Activated T-cell treated with anti-CD3 and anti-CD28 coated beads, Interleukin-2, amount 50 U/mL, for 24 hours (primary cell): ENCODE measurements at regions not wholly inside any gene's neighbourhood (a gene's known extent, or its start where the extent isn't known, plus 50 kb on each side); places are given as distances from the start of the nearest gene placed in this dataset.

Source experiments
- DNase-seq: peaks from one replicate; pipeline ENCODE4 v3.0.0-alpha.2; 2020
- H3K27ac Mint-ChIP-seq: 2 replicates; pipeline ENCODE4 v1.8.0; 2020; ENCODE audit warnings: mild to moderate bottlenecking, mixed read lengths
- H3K27me3 Mint-ChIP-seq: 2 replicates; pipeline ENCODE4 v1.8.0; 2020; ENCODE audit warnings: mixed read lengths
- H3K36me3 Mint-ChIP-seq: 2 replicates; pipeline ENCODE4 v1.8.0; 2020; ENCODE audit warnings: low read depth, mixed read lengths
- H3K4me1 Mint-ChIP-seq: 2 replicates; pipeline ENCODE4 v1.8.0; 2020; ENCODE audit warnings: low read depth, mixed read lengths
- H3K4me3 Mint-ChIP-seq: 2 replicates; pipeline ENCODE4 v1.8.0; 2020; ENCODE audit warnings: mild to moderate bottlenecking, moderate library complexity, mixed read lengths
- H3K9me3 Mint-ChIP-seq: 2 replicates; pipeline ENCODE4 v1.8.0; 2020; ENCODE audit warnings: mixed read lengths

DNA sequence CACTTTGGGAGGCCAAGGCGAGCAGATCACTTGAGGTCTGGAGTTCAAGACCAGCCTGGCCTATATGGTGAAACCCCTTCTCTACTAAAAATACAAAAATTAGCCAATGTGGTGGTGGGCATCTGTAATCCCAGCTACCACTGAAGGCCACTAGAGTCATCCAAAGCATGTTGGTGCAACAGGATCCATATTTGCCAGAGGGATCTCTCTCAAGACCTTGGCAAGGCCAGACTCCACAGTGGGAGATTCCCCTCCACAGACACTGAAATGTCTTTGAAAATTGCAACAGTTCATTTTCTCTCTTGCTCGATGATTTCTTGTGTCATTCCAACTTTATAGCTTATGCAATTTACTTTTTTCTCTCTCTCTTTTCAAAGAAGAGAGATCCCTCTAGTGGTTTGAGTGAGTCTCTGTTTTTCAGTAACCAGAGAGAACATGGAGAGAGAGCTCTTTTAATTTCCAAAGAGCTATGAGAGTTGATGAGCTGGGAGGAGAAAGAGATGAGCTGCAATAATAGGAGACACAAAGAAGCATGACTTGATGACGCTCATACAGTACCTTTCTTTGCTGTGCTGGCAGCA is 176.8 kb upstream of the USP25 start:
- Mint-ChIP-seq H3K9me3 (no peaks in the 10 kb centered on the region), H3K36me3 (no peaks in the 10 kb centered on the region), H3K27ac (no peak overlapping the region), H3K27me3 (no peaks in the 10 kb centered on the region), H3K4me1 (peaks cover 13% of the 10 kb centered on the region), H3K4me3 (no peak overlapping the region)
- DNase-seq = no peak

DNA sequence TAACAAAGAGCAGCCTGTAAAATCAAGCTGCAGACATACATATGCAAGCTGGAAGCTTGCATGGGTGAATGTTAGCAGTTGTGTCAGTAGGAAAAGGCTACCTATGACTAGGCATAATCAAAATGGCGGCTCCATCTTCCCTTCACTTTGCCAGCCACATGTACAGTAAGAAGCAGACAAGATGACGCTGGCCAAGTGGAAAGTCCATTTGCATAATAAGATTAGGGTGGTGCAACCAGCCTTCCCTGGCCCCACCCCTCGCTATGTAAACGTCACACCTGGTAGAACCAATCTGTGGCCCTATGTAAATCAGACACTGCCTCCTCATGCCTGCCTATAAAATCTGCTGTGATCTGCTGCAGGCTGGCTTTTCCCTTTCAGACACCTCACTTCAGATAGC is 171.9 kb upstream of the USP25 start:
- peaks cover 15% of the 10 kb centered on the region for H3K4me1 Mint-ChIP-seq
- H3K36me3 Mint-ChIP-seq = no peaks in the 10 kb centered on the region
- no peak overlapping the region for H3K4me3 Mint-ChIP-seq
- H3K9me3 Mint-ChIP-seq = no peaks in the 10 kb centered on the region
- peaks cover 4% of the 10 kb centered on the region for H3K27me3 Mint-ChIP-seq
- no peak for DNase-seq
- H3K27ac Mint-ChIP-seq = no peak overlapping the region

DNA sequence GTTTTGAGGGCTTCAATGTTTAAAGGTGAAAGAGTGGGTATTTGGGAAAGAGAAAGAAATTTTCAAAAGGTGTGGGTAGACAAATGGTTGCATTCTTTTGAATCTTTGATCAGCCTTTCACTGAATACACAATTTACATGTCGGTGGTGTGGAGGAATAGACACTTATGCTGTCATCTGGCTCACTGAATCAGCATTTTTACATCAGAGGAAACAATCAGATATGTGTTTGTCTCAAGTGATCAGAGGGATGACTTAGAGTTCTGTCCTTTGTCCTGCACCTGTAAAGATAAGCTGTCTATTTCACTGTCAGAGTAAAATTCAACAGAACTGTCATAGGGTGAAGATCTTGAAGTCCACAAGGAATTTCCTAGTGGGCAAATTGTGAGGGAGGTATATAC is 170.9 kb upstream of the USP25 start:
- Mint-ChIP-seq H3K36me3 (no peaks in the 10 kb centered on the region), H3K27me3 (peaks cover 4% of the 10 kb centered on the region), H3K27ac (no peak overlapping the region), H3K4me3 (no peak overlapping the region), H3K9me3 (no peaks in the 10 kb centered on the region), H3K4me1 (peaks cover 10% of the 10 kb centered on the region)
- no peak for DNase-seq

DNA sequence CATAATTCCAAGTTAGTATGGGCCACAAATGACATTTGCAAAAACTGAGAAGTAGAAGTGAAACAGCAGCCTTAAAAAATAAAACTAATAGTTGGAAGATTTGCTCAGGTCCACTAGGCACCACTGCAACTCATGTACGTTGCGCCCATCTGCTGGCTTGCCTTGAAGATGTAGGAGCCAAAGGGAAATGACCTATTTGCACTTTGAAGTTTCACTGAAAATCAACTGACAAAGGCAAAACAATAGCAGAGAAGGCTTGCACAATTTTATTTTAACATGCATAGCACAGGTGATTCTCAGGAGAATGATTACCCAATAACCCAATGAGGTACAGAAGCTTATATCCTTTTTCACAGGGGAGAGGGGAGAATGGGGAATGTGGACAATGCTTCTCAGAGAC is 170.1 kb upstream of the USP25 start:
- Mint-ChIP-seq H3K27ac (no peak overlapping the region), H3K4me3 (no peak overlapping the region), H3K36me3 (no peaks in the 10 kb centered on the region), H3K9me3 (no peaks in the 10 kb centered on the region), H3K27me3 (peaks cover 7% of the 10 kb centered on the region), H3K4me1 (peaks cover 10% of the 10 kb centered on the region)
- DNase-seq = no peak

DNA sequence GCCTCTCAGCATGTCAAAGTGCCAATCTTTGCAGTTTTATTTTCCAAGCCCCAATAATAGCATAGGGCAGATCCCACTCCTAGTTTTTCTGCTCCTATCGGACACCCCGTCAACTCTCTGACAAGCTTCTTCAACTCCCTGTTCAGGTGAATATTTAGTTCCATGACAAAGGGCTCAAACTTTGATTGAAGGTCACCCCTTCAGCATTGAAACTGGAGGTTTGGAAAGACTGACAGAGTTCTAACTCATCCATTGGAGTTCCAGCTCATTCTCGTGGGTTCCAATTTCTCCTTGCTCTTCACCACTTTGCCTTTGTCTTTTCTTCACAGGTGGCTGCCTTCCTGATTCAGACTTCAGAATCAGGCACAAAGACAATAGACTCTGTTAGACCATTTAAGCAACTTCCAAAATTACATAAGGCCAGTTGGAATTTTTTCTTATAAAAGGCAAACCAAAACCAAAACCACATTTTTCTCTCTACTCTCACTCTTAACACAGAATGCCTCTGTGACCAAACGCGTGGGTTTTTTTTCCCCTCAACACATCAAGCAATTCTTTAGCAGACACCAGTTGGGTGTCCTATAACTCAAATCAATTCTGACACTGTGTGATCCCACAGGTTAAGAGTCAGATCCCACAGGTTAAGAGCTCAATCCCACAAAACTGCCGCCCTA is 169.3 kb upstream of the USP25 start:
- Mint-ChIP-seq H3K27me3 (peaks cover 8% of the 10 kb centered on the region), H3K27ac (no peak overlapping the region), H3K9me3 (no peaks in the 10 kb centered on the region), H3K4me1 (peaks cover 10% of the 10 kb centered on the region), H3K36me3 (no peaks in the 10 kb centered on the region), H3K4me3 (no peak overlapping the region)
- no peak for DNase-seq

DNA sequence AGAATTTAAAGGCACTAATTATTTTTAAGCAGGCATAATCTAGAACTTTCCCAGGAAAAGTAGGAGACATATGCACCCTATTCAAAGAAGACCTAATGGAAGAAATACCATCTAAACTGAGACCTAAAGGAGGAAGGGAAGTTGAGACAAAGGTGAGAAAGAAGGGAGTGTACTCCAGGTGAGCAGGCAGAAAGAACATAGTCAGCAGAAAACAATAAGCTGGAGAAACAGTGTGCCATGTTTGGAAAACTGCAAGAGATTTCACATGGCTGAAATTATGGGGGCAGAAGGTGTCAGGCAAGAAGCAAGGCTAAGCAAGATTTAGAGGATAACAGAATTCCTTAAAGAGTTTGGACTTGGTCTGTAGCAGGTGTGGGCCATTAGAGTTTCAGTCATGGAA is 167.0 kb upstream of the USP25 start:
- peaks cover 10% of the 10 kb centered on the region for H3K4me1 Mint-ChIP-seq
- H3K27ac Mint-ChIP-seq = no peak overlapping the region
- no peaks in the 10 kb centered on the region for H3K36me3 Mint-ChIP-seq
- H3K4me3 Mint-ChIP-seq = no peak overlapping the region
- no peaks in the 10 kb centered on the region for H3K9me3 Mint-ChIP-seq
- DNase-seq = no peak
- H3K27me3 Mint-ChIP-seq = peaks cover 22% of the 10 kb centered on the region

DNA sequence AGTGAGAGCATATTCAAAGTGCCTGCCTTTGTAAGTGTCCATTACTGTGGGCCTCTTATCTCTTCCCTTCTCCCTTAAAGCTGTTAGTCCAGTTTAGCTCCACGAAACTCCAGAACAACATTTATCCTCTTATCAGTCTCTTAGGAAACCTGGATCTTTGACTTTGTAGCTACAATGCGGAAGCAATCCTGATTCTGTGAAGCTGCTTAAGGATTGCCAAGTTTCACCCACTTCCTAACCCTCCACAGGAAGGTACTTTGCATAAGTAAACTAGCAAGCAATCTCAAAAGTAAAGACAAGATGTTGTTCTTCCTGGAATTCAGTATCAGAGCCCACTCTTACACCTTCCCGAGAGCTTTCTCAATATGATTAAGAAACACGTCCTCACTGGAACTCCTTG is 164.9 kb upstream of the USP25 start:
- Mint-ChIP-seq H3K27me3 (peaks cover 34% of the 10 kb centered on the region), H3K4me3 (no peak overlapping the region), H3K27ac (no peak overlapping the region), H3K9me3 (no peaks in the 10 kb centered on the region), H3K4me1 (peaks cover 10% of the 10 kb centered on the region), H3K36me3 (no peaks in the 10 kb centered on the region)
- DNase-seq = no peak

DNA sequence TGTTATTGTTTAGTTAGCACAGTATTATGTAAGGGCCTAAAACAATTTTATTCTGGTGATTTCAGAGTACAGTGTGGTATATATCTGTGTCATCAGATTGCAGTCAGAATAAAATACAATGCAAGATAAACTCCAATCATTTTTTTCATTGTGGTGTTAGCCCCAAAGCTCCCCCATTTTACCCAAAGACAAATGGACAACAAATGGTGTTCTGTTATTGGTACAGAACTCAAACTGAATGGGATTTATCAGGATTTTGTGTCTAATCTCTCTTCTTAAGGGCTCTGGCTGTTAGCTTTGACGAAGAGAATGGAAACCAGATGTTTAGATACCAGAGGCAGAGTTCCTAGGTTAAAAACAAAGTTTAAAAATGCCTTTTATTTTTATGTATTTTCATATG is 163.1 kb upstream of the USP25 start:
- Mint-ChIP-seq H3K9me3 (no peaks in the 10 kb centered on the region), H3K36me3 (no peaks in the 10 kb centered on the region), H3K27me3 (peaks cover 34% of the 10 kb centered on the region), H3K4me1 (no peaks in the 10 kb centered on the region), H3K27ac (no peak overlapping the region), H3K4me3 (no peak overlapping the region)
- no peak for DNase-seq

DNA sequence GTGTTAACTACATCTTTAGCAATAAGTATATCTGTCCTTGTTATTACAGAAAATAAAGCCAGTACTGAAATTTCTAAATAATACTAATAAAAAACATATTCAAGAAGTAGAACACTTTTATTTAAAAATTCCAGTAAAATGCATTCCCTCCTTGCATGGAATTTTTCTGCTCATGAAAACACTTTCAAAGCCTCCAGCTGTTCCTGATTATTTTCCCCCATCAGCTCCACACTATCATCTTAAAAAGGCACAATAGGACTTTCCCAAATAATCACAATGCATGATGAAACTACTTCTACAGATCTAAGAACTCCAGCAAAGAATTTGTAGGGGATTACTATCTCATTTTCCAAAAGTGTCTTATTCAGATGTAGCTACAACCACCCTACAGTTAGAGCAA is 162.6 kb upstream of the USP25 start:
- no peak overlapping the region for H3K4me3 Mint-ChIP-seq
- no peak for DNase-seq
- no peaks in the 10 kb centered on the region for H3K4me1 Mint-ChIP-seq
- no peaks in the 10 kb centered on the region for H3K9me3 Mint-ChIP-seq
- H3K27ac Mint-ChIP-seq = no peak overlapping the region
- no peaks in the 10 kb centered on the region for H3K36me3 Mint-ChIP-seq
- H3K27me3 Mint-ChIP-seq = peaks cover 34% of the 10 kb centered on the region

DNA sequence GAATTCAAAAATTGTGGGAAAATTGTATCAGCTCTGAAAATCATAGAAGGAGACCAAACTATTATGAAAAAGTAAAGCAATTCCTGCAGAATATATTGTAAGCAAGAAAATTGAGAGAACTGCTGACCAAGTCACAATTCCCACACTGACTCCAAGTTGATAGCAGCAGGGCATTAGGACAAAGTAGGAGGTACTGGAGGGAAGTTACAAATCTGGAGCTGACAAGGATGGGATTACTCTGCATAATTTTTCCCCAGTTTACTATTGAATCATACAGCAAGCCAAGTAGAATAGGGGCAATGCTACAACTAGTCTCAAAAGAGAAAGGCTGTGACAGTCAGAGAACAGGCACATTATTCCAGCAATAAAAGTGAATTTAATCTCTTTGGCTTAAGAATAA is 161.3 kb upstream of the USP25 start:
- Mint-ChIP-seq H3K27me3 (peaks cover 34% of the 10 kb centered on the region), H3K4me1 (no peaks in the 10 kb centered on the region), H3K4me3 (no peak overlapping the region), H3K36me3 (no peaks in the 10 kb centered on the region), H3K9me3 (no peaks in the 10 kb centered on the region), H3K27ac (no peak overlapping the region)
- no peak for DNase-seq

DNA sequence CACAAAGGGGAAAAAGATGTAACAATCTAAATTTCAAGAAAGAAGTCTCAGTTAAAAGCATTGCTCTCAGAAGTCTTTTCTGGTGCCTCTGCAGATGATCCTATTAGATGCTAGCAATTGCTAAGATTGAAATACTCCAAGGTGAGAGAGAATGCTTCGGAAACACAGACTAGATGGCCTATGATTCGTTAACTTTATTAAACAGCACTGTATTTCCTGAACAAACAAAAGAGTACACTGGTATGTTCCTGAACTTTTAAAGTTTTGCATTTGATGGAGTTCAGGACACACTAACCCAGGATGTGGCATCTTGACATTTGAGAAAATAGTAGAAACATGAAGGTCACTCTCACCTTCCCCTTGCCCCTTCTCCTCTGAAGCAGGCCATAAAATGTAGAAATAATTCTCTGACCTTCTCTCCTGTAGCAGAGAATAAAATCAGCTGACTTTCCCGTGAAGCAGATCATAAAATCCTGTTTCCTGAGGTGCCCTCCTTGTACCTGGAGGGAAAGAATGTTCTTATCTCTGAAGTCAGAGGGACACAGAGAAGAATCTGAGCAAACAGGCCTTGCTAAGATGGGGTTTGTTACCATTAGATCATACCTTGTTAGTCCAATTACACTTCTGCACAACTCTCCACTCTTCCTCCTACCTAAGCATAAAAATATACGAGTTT is 142.9 kb upstream of the USP25 start:
- no peaks in the 10 kb centered on the region for H3K27me3 Mint-ChIP-seq
- H3K4me1 Mint-ChIP-seq = no peaks in the 10 kb centered on the region
- no peak overlapping the region for H3K4me3 Mint-ChIP-seq
- no peaks in the 10 kb centered on the region for H3K9me3 Mint-ChIP-seq
- no peaks in the 10 kb centered on the region for H3K36me3 Mint-ChIP-seq
- no peak overlapping the region for H3K27ac Mint-ChIP-seq
- no peak for DNase-seq

DNA sequence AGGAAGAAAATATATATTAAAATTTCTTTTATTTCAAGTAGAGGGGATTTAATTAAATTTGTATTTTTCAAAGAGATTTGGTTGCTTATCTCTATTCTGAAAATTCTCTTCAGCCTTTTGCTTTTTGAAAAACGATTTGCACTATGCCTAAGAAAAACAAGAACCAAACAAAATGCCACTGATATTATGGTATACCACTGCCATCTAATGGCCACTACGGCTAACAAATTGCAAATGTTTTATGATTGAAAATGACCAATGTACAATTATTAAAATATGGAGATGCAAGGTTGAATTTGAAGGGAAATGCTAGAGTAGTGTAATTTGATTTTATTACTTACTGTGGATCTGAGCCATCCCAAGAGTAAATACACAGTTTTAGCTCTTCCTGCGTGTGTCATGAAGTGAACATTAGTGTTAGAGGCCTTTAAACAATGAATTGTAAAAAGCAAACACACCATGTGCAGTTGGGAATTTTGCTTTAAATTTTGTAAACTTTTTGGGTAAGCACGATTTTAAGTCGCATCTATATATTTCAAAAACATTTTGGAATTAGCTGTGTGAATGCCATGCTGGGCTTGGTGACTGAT is 137.4 kb upstream of the USP25 start:
- Mint-ChIP-seq H3K27me3 (peaks cover 18% of the 10 kb centered on the region), H3K4me3 (no peak overlapping the region), H3K36me3 (no peaks in the 10 kb centered on the region), H3K27ac (no peak overlapping the region), H3K4me1 (no peaks in the 10 kb centered on the region), H3K9me3 (no peaks in the 10 kb centered on the region)
- DNase-seq = no peak

DNA sequence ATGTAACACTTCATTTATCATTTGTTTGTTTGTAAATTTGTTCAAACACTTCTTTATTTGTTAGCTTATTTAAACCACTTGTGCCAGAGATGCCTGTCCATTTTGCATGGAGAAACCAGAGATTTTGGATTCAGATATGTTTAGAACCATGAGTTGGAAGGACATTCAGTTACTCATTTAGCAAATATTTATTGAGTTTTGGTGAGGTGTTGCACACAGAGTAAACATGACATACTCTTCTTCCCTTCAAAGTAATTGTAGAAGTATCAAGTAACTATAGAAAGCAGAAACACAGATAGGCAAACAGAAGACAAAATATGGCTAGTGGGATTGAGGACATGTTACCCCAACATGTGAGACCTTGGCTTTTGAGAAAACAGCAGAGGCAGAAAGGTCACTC is 136.8 kb upstream of the USP25 start:
- no peak overlapping the region for H3K4me3 Mint-ChIP-seq
- no peaks in the 10 kb centered on the region for H3K9me3 Mint-ChIP-seq
- DNase-seq = no peak
- no peaks in the 10 kb centered on the region for H3K36me3 Mint-ChIP-seq
- H3K27ac Mint-ChIP-seq = no peak overlapping the region
- H3K4me1 Mint-ChIP-seq = no peaks in the 10 kb centered on the region
- H3K27me3 Mint-ChIP-seq = peaks cover 18% of the 10 kb centered on the region

DNA sequence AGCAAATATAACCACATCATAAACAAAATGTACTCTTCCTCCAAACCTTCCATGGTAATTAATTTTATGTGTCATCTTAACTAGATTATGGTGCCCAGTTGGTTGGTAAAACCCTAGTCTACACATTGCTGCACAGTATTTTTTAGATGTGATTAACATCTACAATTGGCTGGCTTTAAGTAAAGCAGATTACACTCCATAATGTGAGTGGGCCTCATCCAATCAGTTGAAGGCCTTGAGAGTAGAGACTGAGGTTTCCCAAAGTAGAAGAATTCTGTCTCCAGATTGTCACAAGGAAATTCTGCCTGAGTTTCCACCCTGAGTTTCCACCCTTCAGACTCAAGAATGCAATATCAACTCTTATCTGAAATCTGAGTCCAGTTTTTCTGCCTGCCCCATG is 128.4 kb upstream of the USP25 start:
- Mint-ChIP-seq H3K4me3 (no peak overlapping the region), H3K36me3 (no peaks in the 10 kb centered on the region), H3K4me1 (no peaks in the 10 kb centered on the region), H3K27me3 (peaks cover 17% of the 10 kb centered on the region), H3K9me3 (no peaks in the 10 kb centered on the region), H3K27ac (no peak overlapping the region)
- no peak for DNase-seq

DNA sequence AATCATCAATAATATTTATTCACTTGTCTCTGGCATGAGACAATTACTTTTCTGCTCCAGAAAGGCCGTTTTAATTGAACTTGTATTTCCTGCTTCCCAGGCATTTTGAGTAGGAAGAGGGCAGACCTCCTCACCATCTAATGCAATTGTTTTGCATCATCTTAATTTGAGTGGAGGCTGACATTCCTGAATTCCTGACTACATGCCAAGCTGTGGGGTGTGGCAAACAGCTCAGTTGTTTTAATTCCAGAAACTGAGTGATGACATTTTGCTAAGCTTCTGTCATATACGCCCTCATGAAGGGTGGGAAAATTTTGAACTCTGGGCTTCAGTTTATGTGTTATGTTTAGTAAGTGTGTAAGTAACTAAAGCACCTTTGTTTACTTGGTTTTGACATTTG is 125.4 kb upstream of the USP25 start:
- no peak overlapping the region for H3K4me3 Mint-ChIP-seq
- H3K36me3 Mint-ChIP-seq = no peaks in the 10 kb centered on the region
- peaks cover 17% of the 10 kb centered on the region for H3K27me3 Mint-ChIP-seq
- no peaks in the 10 kb centered on the region for H3K4me1 Mint-ChIP-seq
- H3K9me3 Mint-ChIP-seq = no peaks in the 10 kb centered on the region
- no peak for DNase-seq
- no peak overlapping the region for H3K27ac Mint-ChIP-seq
